HG03025 (cell line): ENCODE measurements at regions not wholly inside any gene's neighbourhood (a gene's known extent, or its start where the extent isn't known, plus 50 kb on each side); places are given as distances from the start of the nearest gene placed in this dataset.
"Not testable (repeated sequence)": the region's sequence is repeated elsewhere in the genome, so short reads cannot be mapped to it uniquely, and the experiment has no call there.

Source experiments
- ATAC-seq: cut with Tn5 transposase; IDR thresholded peaks from one replicate; pipeline ENCODE4 v1.9.1; 2021; ENCODE audit warnings: mild to moderate bottlenecking, moderate library complexity; ENCODE audit not compliant: unreplicated experiment, low FRiP score

GRCh38 chr22:22062306-22062793 lies 79.8 kb upstream of the TOP3B start:
- no peak for ATAC-seq

- ATAC-seq, result no peak
Observed at GRCh38 chr22:22061085-22062077, 78.8 kb upstream of the TOP3B start.

GRCh38 chr22:22060200-22061084 lies 77.9 kb upstream of the TOP3B start:
- no peak for ATAC-seq

- ATAC-seq, result no peak
Observed at GRCh38 chr22:22059291-22060002, 76.9 kb upstream of the TOP3B start.

- no peak for ATAC-seq
Observed at GRCh38 chr22:22058633-22059290, 76.2 kb upstream of the TOP3B start.

GRCh38 chr22:22057617-22058378 lies 75.2 kb upstream of the TOP3B start:
- no peak for ATAC-seq

GRCh38 chr22:22056809-22057594 lies 74.4 kb upstream of the TOP3B start:
- not testable (repeated sequence) for ATAC-seq

- ATAC-seq, result not testable (repeated sequence)
Observed at GRCh38 chr22:22052548-22053139, 70.1 kb upstream of the TOP3B start.

GRCh38 chr22:22051032-22051431 lies 68.4 kb upstream of the TOP3B start:
- not testable (repeated sequence) for ATAC-seq

- ATAC-seq, result no peak
Observed at GRCh38 chr22:22050141-22050775, 67.7 kb upstream of the TOP3B start.

GRCh38 chr22:22049684-22050083 lies 67.1 kb upstream of the TOP3B start:
- ATAC-seq, result no peak

GRCh38 chr22:22048981-22049531 lies 66.5 kb upstream of the TOP3B start:
- no peak for ATAC-seq

GRCh38 chr22:22048318-22048942 lies 65.8 kb upstream of the TOP3B start:
- no peak for ATAC-seq

- ATAC-seq, result no peak
Observed at GRCh38 chr22:22047776-22048175, 65.2 kb upstream of the TOP3B start.

- ATAC-seq, result no peak
Observed at GRCh38 chr22:22047266-22047665, 64.7 kb upstream of the TOP3B start.

GRCh38 chr22:22046370-22046769 lies 63.8 kb upstream of the TOP3B start:
- no peak for ATAC-seq
